Gastrocnemius medialis (tissue), 4 donors: ENCODE measurements at regions not wholly inside any gene's neighbourhood (a gene's known extent, or its start where the extent isn't known, plus 50 kb on each side); places are given as distances from the start of the nearest gene placed in this dataset.

Experiments
- POLR2A ChIP-seq, 2 donors: fragments of 450-650 bp; IDR thresholded peaks; one replicate each; pipeline ENCODE4 v1.6.1; 2017; ENCODE audit warnings: antibody characterized with exemption in 2 of 2, mild to moderate bottlenecking in 2 of 2, moderate library complexity in 2 of 2
- TF ChIP-seq, protein P1 (sequence below), 5 experiments: fragments of 450-650 bp in 3 of 5; fragments of 200-600 bp in 2 of 5; sonication (generic) in 2 of 5; IDR thresholded peaks in 4 of 5; conservative IDR thresholded peaks in 1 of 5; 1 replicate in 4 of 5; 2 replicates in 1 of 5; pipeline ENCODE4 v1.5.1; 2016 to 2019; ENCODE audit warnings: antibody characterized with exemption in 5 of 5, mild to moderate bottlenecking in 3 of 5, moderate library complexity in 3 of 5

DNA sequence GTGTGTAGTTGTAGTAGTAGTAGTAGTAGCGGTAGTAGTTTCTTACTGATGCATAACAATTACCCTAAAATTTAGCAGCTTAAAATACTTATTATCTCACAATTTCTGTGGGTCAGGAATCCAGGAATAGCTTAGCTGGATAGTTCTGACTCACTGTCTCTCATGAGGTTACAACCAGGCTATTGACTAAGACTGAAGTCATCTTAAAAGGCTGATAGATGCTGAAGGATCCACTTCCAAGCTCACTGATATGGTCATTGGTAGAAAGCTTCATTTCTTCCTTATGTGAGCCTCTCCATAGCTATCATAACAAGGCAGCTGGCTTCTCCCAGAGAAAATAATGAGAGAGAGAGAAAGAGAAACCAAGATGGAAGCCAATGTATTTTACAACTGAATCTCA, 147.5 kb upstream of the FBXL17 start:
- TF ChIP-seq, protein P1, sequence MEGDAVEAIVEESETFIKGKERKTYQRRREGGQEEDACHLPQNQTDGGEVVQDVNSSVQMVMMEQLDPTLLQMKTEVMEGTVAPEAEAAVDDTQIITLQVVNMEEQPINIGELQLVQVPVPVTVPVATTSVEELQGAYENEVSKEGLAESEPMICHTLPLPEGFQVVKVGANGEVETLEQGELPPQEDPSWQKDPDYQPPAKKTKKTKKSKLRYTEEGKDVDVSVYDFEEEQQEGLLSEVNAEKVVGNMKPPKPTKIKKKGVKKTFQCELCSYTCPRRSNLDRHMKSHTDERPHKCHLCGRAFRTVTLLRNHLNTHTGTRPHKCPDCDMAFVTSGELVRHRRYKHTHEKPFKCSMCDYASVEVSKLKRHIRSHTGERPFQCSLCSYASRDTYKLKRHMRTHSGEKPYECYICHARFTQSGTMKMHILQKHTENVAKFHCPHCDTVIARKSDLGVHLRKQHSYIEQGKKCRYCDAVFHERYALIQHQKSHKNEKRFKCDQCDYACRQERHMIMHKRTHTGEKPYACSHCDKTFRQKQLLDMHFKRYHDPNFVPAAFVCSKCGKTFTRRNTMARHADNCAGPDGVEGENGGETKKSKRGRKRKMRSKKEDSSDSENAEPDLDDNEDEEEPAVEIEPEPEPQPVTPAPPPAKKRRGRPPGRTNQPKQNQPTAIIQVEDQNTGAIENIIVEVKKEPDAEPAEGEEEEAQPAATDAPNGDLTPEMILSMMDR (IDR thresholded peaks at IDR 0.05 in 4 of 5, conservative IDR thresholded peaks at IDR 0.05 in 1 of 5) = no peak
- TF ChIP-seq POLR2A (IDR thresholded peaks at IDR 0.05) = no peak
